Psoas muscle (tissue), 7 donors: ENCODE measurements at regions not wholly inside any gene's neighbourhood (a gene's known extent, or its start where the extent isn't known, plus 50 kb on each side); places are given as distances from the start of the nearest gene placed in this dataset.
"Not testable (repeated sequence)": the region's sequence is repeated elsewhere in the genome, so short reads cannot be mapped to it uniquely, and the experiment has no call there.

Experiments used
- ATAC-seq, 4 donors: fragments of 200-7000 bp; cut with Tn5 transposase; one replicate each; pipeline ENCODE4 v1.9.1; 2020; ENCODE audit warnings: moderate library complexity in 3 of 4, mild to moderate bottlenecking in 2 of 4
- DNase-seq, 2 donors: peaks; one replicate each; pipeline ENCODE4 v3.0.0-alpha.2; 2020
- H3K27ac ChIP-seq: fragments of 200-600 bp; one replicate; pipeline ENCODE4 v1.8.0; 2022
- H3K27me3 ChIP-seq, 3 donors: fragments of 200-600 bp in 1 of 3; one replicate each; pipeline versions ENCODE4 v1.6.1 to v1.8.0; 2013 to 2022; ENCODE audit warnings: low read length in 2 of 3, mild to moderate bottlenecking in 2 of 3, moderate library complexity in 1 of 3; ENCODE audit not compliant: insufficient read depth in 3 of 3
- H3K36me3 ChIP-seq, 2 donors: fragments of 200-600 bp in 1 of 2; one replicate each; pipeline versions ENCODE4 v1.6.1 to v1.8.0; 2013 to 2022; ENCODE audit warnings: low read depth in 1 of 2, mild to moderate bottlenecking in 1 of 2, moderate library complexity in 1 of 2; ENCODE audit not compliant: insufficient read depth in 1 of 2
- H3K4me1 ChIP-seq: fragments of 200-600 bp; one replicate; pipeline ENCODE4 v1.8.0; 2022
- H3K4me3 ChIP-seq: fragments of 200-600 bp; one replicate; pipeline ENCODE4 v1.8.0; 2022; ENCODE audit warnings: mild to moderate bottlenecking
- H3K9me3 ChIP-seq: fragments of 200-600 bp; one replicate; pipeline ENCODE4 v1.8.0; 2022
- CTCF ChIP-seq: fragments of 200-600 bp; IDR thresholded peaks from one replicate; pipeline ENCODE4 v1.8.0; 2022; ENCODE audit warnings: antibody characterized with exemption
- WGBS, 3 donors: extraction: QIAGEN DNeasy Blood & Tissue Kit; methylation state at CpG; one replicate each; pipeline versions ENCODE4 v1.1.6 to v1.1.7; 2013; 5-methylcytosine and 5-hydroxymethylcytosine counted together
- intact Hi-C, 2 donors: fragments of 100-400 bp; cut with DNase I; formaldehyde crosslinking; loops; one replicate each; pipeline versions ENCODE4 v1.11.0 to v1.14.2; 2022
- donor health status: healthy with polysubstance abuse.
- donor health status: DM: no; HTN: no; CAD: no; lungs with moderate emphysema.
- donor health status: Bipolar disorder and iron deficiency.
- donor health status: healthy.
- donor health status: DM: yes; HTN: yes; CAD: no.
- donor health status: DM: no; HTN: no; CAD: no.
- donor health status: DM: yes; HTN: yes; CAD: no.

DNA sequence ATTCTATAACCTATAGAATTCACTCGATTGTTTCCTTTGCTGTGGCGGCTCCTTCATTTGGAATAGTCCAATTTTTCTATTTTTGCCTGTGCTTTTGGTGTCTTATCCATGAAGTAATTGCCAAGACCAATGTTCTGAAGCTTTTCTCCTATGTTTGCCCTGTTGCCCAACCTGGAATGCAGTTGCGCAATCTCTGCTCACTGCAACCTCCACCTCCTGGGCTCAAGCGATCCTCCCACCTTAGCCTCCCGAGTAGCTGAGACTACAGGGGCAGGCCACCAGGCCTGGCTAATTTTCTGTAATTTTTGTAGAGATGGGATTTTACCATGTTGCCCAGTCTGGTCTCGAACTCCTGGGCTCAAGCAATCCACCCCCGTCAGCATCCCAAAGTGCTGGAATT is 163.5 kb downstream of the OR2B2 start:
- intact Hi-C loops, result no loop called here
- no peak for ATAC-seq

DNA sequence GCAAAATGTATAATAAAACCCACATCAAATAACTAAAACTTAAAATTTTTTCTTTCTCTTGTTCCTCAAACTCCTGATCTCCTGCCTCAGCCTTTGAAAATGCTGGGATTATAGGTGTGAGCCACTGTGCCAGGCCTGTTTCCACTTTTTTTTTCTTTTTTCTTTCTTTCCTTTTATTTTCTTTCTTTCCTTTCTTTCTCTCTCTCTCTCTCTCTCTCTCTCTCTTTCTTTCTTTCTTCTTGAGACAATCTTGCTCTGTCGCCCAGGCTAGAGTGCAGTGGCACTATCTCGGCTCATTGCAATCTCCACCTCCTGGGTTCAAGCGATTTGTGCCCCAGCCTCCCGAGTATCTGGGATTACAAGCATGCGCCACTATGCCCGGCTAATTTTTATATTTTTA is 164.6 kb downstream of the OR2B2 start:
- 76 to 80% (median 76%) methylated on average over 6 of the region's 6 CpGs for WGBS, 3 donors
- Histone ChIP-seq H3K4me1 (no peaks in the 10 kb centered on the region), H3K9me3 (no peaks in the 10 kb centered on the region), H3K36me3 (no peaks in the 10 kb centered on the region), H3K27ac (no peak overlapping the region), H3K27me3 (peaks cover 0 to 37% (median 4%) of the 10 kb centered on the region in 3 donors), H3K4me3 (no peak overlapping the region)
- ATAC-seq (no peak), DNase-seq (no peak)
- no peak for TF ChIP-seq CTCF
- intact Hi-C loops, result no loop called here

More for the DNA sequence above, 163.5 kb downstream of the OR2B2 start:
- no peak overlapping the region for H3K27ac ChIP-seq
- no peak overlapping the region for H3K4me3 ChIP-seq
- 79 to 84% (median 82%) methylated on average over 7 of the region's 7 CpGs for WGBS, 3 donors
- no peak for DNase-seq
- H3K9me3 ChIP-seq, result no peaks in the 10 kb centered on the region
- H3K27me3 ChIP-seq, result peaks cover 0 to 28% (median 0%) of the 10 kb centered on the region in 3 donors
- no peak for TF ChIP-seq CTCF
- H3K4me1 ChIP-seq, result no peaks in the 10 kb centered on the region
- H3K36me3 ChIP-seq, result no peaks in the 10 kb centered on the region

GRCh38 chr6:27746860-27747259 is 165.3 kb downstream of the OR2B2 start:
- H3K9me3 ChIP-seq, H3K4me1 ChIP-seq, H3K36me3 ChIP-seq, ATAC-seq, H3K4me3 ChIP-seq, intact Hi-C loops, DNase-seq, H3K27ac ChIP-seq: not testable (repeated sequence)
- H3K27me3 ChIP-seq, result peaks cover 0 to 45% (median 4%) of the 10 kb centered on the region in 3 donors
- WGBS, 3 donors, result 44 to 48% (median 45%) methylated on average over 4 of the region's 4 CpGs

GRCh38 chr6:27743787-27744186 is 168.4 kb downstream of the OR2B2 start:
- TF ChIP-seq CTCF, result no peak
- intact Hi-C loops, result no loop called here

GRCh38 chr6:27742833-27743573 is 169.2 kb downstream of the OR2B2 start:
- no peak for TF ChIP-seq CTCF
- Histone ChIP-seq H3K27me3 (peaks cover 0 to 52% (median 4%) of the 10 kb centered on the region in 3 donors), H3K27ac (no peak overlapping the region), H3K36me3 (no peaks in the 10 kb centered on the region), H3K9me3 (no peaks in the 10 kb centered on the region), H3K4me1 (no peaks in the 10 kb centered on the region), H3K4me3 (no peak overlapping the region)
- 46 to 52% (median 50%) methylated on average over 10 of the region's 10 CpGs for WGBS, 3 donors
- DNase-seq (no peak), ATAC-seq (no peak)
- intact Hi-C loops, result no loop called here

More at GRCh38 chr6:27743787-27744186, 168.4 kb downstream of the OR2B2 start:
- no peak overlapping the region for H3K4me3 ChIP-seq
- H3K9me3 ChIP-seq, result no peaks in the 10 kb centered on the region
- no peaks in the 10 kb centered on the region for H3K36me3 ChIP-seq
- H3K4me1 ChIP-seq, result no peaks in the 10 kb centered on the region
- H3K27me3 ChIP-seq, result peaks cover 0 to 51% (median 4%) of the 10 kb centered on the region in 3 donors
- no peak for DNase-seq
- no peak for ATAC-seq
- H3K27ac ChIP-seq, result no peak overlapping the region
- 9 to 17% (median 13%) methylated on average over 7 of the region's 7 CpGs for WGBS, 3 donors

DNA sequence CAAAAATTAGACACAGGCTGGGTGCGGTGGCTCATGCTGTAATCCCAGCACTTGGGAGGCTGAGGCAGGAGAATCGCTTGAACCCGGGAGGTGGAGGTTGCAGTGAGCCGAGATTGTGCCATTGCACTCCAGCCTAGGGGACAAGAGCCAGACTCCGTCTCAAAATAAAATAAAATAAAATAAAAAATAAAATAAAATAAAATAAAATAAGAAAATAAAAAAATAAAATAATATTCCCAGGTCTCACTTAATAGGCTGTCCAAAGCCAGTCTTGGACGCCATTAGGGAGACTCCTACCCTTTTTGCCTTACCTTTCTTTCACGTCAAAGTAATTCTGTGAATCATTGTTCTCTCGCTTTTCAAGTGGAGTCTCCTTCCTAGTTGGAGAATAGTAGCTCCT is 172.3 kb downstream of the OR2B2 start:
- H3K27ac ChIP-seq, H3K9me3 ChIP-seq, intact Hi-C loops, DNase-seq, H3K4me3 ChIP-seq, H3K36me3 ChIP-seq, H3K4me1 ChIP-seq, ATAC-seq: not testable (repeated sequence)
- 89 to 92% (median 91%) methylated on average over 8 of the region's 8 CpGs for WGBS, 3 donors
- H3K27me3 ChIP-seq, result peaks cover 0 to 54% (median 4%) of the 10 kb centered on the region in 3 donors
